Activated naive CD8-positive, alpha-beta T cell treated with anti-CD3 and anti-CD28 coated beads for 36 hours (primary cell): ENCODE measurements at regions not wholly inside any gene's neighbourhood (a gene's known extent, or its start where the extent isn't known, plus 50 kb on each side); places are given as distances from the start of the nearest gene placed in this dataset.

ENCODE experiments used
- DNase-seq: peaks from one replicate; pipeline ENCODE4 v3.0.0; 2021
- H3K27ac Mint-ChIP-seq: one replicate; pipeline ENCODE4 v1.8.0; 2022; ENCODE audit warnings: mild to moderate bottlenecking, moderate library complexity, mixed read lengths
- H3K27me3 Mint-ChIP-seq: one replicate; pipeline ENCODE4 v1.8.0; 2022; ENCODE audit warnings: mild to moderate bottlenecking, mixed read lengths
- H3K36me3 Mint-ChIP-seq: one replicate; pipeline ENCODE4 v1.8.0; 2021; ENCODE audit warnings: mild to moderate bottlenecking, mixed read lengths
- H3K4me1 Mint-ChIP-seq: one replicate; pipeline ENCODE4 v1.8.0; 2021; ENCODE audit warnings: mixed read lengths
- H3K4me3 Mint-ChIP-seq: one replicate; pipeline ENCODE4 v1.8.0; 2022; ENCODE audit warnings: mild to moderate bottlenecking, moderate library complexity, mixed read lengths
- H3K9me3 Mint-ChIP-seq: one replicate; pipeline ENCODE4 v1.8.0; 2022; ENCODE audit warnings: mixed read lengths

DNA sequence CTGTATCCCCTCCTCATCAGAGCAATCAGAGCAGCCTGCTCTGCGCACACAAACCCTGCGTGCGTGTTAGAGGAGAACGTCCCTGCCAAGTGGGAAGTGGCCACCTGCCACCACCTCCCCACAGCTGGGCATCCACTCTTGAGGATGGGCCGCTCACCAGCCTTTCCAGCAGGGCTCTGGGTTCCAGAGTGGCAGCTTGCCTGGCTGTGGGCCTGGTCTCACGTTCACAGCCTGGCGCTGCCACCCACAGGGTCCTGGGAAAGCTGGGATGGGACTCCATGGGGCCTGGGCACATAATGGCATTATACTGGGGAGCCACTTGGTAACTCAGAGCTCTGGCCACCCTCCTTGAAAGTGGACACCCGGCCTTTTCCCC, 151.1 kb upstream of the PPP2R2D start:
- no peaks in the 10 kb centered on the region for H3K36me3 Mint-ChIP-seq
- no peak overlapping the region for H3K27ac Mint-ChIP-seq
- DNase-seq: no peak
- no peaks in the 10 kb centered on the region for H3K9me3 Mint-ChIP-seq
- H3K27me3 Mint-ChIP-seq: peaks cover 5% of the 10 kb centered on the region
- H3K4me3 Mint-ChIP-seq: no peak overlapping the region
- no peaks in the 10 kb centered on the region for H3K4me1 Mint-ChIP-seq

DNA sequence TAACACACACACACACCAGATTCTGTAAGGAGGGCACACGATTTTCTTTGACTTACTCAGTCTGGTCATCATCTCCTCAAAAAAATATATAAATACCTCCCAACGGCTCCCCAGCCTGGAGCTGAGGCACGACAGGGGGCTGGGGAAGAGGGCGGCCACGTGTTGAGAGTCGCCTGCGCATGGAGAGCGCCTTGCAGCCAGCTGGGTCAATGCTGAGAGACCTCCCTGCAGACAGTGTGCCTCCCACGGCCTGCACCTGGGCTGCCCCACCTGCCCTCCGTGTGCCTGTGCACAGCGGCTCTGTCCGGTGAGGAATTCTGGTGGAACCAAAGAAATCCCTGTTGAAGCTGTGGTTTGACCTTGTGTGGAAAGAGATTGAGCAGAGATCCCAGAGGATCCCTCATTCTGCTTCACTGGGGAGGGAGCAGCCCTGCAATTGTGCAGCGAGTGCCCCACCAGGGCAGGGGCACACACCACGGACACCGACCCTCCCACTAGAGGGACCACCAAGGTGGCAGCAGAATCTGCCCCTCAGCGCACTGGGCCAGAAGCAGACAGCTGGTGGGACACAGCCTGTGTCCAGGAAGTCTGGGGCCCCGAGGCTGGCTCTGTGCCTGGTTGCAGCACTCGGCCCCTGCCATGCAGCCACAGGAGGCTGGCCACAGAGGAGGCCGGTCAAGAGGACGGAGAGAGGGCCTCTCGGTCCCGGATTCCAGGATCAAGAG, 150.5 kb upstream of the PPP2R2D start:
- Mint-ChIP-seq H3K4me3 (no peak overlapping the region), H3K36me3 (no peaks in the 10 kb centered on the region), H3K9me3 (no peaks in the 10 kb centered on the region), H3K27me3 (no peaks in the 10 kb centered on the region), H3K27ac (no peak overlapping the region), H3K4me1 (no peaks in the 10 kb centered on the region)
- DNase-seq: no peak

DNA sequence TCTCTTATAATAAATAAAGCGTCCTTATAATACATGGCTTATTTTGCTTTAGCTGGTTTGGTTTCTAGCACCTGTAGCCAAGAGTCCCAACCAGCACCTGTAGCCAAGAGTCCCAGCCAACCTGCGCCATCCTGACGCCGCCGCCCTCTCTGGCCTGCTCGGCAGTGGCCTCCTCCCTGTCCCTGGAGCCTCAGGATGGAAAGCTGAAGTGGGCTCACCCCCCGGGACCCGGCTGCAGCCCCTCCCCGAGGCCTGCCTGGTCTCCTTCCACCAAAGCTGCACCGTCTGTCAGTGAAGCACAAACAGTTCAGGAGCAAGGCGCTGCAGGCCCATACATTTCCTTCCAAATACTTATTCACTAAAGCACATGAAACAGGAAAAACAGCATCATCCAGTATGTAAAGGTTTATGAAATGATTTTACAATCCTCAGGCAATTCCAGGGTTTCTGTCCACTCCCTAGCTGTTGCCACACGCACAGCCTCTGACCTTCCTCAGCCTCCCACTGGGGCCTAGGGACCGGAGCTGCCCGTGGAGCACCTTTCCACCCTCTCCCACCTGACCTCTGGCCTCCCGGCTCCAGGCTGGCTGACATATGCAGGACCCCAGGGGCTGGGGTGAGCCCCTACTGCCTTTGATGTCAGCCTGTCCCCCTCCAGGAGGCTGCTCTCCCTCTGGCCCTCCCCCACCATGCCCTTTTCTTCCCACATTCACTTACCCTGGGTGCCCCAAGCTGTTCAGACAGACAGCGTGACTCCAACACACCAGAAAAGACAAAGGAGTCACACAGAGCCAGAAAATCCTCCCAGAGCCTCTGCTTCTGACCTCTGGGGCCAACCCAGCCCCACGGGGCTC, 149.6 kb upstream of the PPP2R2D start:
- H3K36me3 Mint-ChIP-seq: no peaks in the 10 kb centered on the region
- H3K9me3 Mint-ChIP-seq: no peaks in the 10 kb centered on the region
- no peaks in the 10 kb centered on the region for H3K27me3 Mint-ChIP-seq
- no peaks in the 10 kb centered on the region for H3K4me1 Mint-ChIP-seq
- no peak for DNase-seq
- H3K4me3 Mint-ChIP-seq: no peak overlapping the region
- no peak overlapping the region for H3K27ac Mint-ChIP-seq

DNA sequence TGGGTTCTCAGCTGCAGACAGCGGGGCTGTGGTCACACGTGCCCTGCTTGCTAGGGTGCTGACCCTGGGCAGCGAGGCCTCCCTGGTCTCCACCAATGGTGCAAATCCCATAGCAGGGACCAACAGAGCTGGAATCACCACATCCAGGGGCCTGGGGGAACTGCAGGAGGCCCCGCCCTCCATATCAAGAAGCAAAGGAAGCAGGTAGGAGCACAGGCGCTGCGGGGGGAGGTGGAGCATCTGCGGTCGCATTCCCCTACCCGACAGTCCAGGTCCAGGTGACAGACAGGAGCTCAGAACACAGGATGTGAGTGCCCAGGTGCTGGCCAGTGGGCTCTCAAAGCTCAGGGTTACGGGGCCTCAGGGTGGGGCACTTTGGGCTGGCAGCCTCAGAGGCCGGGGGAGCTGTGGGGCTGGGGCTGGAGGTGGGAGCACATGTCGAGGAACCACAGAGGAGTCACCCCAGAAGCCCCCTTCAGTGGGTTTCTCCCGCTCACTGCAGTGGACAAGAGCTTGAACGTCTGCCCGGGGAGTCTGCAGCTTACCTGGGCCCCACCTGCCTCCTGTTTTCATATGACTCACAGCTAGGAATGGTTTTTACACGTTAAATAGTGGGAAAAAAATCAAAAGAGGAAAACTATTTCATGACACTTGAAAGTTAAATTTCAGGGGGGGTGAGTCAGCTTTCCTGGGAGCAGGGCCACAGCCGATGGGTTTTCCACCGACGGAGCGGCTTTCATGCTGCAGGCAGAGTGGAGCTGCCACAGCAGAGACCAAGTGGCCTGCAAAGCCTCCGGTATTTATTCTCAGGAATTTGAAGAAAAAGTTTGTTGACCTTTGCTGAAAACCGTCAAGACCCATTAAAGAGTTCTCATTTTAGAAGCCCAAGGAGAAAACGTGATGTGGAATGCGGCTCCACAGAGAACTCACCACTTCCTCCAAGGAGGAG, 148.7 kb upstream of the PPP2R2D start:
- H3K36me3 Mint-ChIP-seq: no peaks in the 10 kb centered on the region
- H3K4me3 Mint-ChIP-seq: no peak overlapping the region
- H3K9me3 Mint-ChIP-seq: no peaks in the 10 kb centered on the region
- H3K4me1 Mint-ChIP-seq: no peaks in the 10 kb centered on the region
- no peaks in the 10 kb centered on the region for H3K27me3 Mint-ChIP-seq
- no peak for DNase-seq
- no peak overlapping the region for H3K27ac Mint-ChIP-seq

DNA sequence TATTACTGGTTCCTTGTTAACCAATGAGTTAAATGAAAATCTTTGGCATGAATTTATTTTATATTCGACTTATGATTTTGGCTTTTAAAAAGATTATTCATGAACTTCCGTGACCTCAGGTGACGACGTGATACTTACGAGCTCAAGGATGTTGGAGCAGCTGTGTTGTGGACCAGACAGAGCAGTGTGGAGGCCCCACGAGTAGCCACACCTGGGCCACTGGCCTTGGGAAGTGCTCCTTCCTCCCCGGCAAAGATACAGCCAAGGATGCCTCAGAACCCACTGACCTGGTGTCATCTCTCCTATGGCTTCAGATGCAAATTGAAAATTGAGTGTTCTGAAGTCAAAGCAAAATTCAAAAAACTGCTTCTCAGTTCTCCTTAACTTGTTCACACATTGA, 147.5 kb upstream of the PPP2R2D start:
- Mint-ChIP-seq H3K27me3 (no peaks in the 10 kb centered on the region), H3K9me3 (no peaks in the 10 kb centered on the region), H3K27ac (no peak overlapping the region), H3K4me3 (no peak overlapping the region), H3K4me1 (no peaks in the 10 kb centered on the region), H3K36me3 (no peaks in the 10 kb centered on the region)
- DNase-seq: no peak

DNA sequence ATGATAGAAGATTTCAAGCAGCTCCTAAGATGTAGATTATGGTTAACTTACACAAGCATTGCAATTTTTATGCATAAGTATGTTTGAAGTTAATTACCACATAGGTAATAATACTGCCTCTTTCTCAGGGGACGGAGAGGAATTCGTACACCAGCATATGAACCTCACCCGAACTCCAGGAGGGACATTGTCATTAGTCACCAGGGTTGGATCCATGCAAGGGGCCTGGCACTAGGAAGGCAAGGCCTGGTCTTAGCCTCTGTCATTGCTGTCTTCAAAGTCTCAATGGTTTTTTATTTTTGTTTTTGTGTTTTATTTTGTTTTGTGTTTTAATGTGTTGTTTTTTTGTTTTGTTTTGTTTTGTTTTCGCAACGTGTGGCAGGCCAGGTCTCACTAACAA, 145.6 kb upstream of the PPP2R2D start:
- DNase-seq: no peak
- Mint-ChIP-seq H3K36me3 (no peaks in the 10 kb centered on the region), H3K4me3 (no peak overlapping the region), H3K27ac (no peak overlapping the region), H3K27me3 (no peaks in the 10 kb centered on the region), H3K4me1 (no peaks in the 10 kb centered on the region), H3K9me3 (no peaks in the 10 kb centered on the region)

DNA sequence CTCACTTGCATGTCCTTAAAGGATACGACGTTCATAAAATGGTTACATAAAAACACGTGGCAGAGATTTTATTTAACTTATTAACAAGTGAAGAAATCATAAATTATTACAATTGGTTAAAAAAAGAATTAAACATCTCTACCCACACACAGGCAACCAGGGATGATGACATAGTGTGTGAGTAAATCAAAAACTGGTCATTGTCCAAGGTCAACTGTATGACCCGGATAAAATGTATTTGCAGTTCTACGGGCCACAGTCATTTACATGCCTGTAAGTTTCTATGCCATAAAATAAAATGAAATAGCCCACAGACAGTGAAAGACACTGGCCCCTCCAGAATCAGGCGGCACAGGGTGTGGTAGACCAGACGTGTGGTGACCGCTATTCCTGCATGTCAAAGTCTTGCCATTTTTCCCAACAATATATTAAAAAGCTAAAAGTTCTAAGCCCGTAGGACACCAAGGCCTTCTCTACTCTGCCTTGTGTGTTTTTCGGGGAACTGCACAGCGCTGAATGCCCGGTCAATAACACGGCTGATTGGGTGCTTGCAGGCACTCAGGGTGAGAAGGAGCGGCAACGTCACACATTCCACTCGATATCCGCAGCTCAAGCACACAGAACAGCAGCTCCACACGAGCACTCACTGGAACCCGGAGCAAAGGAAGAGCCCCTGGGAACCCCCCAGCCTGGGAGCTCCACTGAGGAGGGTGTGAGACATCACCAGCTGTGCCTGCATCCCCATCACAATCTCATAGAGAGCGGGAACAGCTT, 143.3 kb upstream of the PPP2R2D start:
- Mint-ChIP-seq H3K36me3 (no peaks in the 10 kb centered on the region), H3K4me3 (no peak overlapping the region)
- no peak for DNase-seq

DNA sequence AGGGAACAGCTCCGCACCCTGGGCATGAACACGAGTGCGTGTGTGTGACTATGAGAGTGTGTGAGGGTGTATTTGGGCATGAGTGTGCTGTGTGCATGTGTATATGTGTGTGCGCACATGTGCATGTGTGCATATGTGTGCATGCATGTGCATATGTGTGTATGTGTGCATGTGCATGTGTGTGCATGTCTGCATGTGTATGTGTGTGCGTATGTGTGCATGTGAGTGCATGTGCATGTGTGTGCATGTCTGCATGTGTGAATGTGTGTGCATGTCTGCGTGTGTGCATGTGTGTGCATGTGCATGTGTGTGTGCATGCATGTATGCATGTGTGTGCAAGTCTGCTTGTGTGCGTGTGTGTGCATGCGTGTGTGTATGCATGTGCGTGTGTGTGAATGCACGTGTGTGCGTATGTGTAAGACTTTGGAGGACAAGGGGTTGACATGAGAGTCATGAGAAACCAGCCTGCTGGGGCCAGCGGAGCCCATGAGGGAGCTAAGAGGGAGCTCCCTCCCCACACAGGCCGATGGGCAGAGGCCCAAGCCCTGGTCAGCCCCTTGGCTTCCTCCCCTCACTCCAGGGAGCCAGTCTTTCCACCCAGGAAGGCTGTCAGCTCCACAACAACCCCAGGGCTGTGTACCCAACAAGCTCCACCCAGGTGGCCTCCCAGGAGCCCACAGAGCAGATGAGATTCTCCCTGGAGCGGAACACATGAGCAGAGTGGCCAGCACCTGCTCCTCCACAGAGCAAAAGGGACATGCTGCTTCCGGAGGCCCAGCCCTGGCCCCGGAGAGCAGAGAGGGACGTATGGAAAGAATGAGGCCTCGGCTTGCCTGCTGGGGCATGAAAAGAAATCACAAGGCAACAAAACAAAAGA, 142.5 kb upstream of the PPP2R2D start:
- H3K36me3 Mint-ChIP-seq: no peaks in the 10 kb centered on the region
- no peak overlapping the region for H3K27ac Mint-ChIP-seq
- no peak overlapping the region for H3K4me3 Mint-ChIP-seq
- H3K27me3 Mint-ChIP-seq: peaks cover 13% of the 10 kb centered on the region
- DNase-seq: no peak
- H3K9me3 Mint-ChIP-seq: no peaks in the 10 kb centered on the region
- no peaks in the 10 kb centered on the region for H3K4me1 Mint-ChIP-seq

More for the DNA sequence above, 143.3 kb upstream of the PPP2R2D start:
- Mint-ChIP-seq H3K9me3 (no peaks in the 10 kb centered on the region), H3K27ac (no peak overlapping the region), H3K27me3 (peaks cover 10% of the 10 kb centered on the region), H3K4me1 (no peaks in the 10 kb centered on the region)

DNA sequence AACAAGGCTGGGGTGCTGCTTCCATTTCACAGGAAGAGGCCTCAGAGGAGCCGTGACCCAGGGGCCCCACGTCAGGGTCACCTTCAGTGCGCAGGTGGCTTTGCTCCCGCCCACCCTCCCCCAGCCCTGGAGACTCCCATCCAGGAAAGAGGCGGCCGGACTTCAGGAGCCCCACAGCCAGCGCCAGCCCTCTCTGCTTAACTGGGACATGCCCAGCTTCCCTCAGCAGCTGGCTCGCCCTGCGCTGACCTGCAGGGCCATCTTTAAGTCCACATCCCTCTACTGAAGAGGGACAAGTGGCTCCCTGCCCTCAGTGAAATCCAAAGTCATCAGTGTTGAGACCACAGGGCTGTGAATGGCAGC, 141.9 kb upstream of the PPP2R2D start:
- H3K4me1 Mint-ChIP-seq: no peaks in the 10 kb centered on the region
- no peaks in the 10 kb centered on the region for H3K9me3 Mint-ChIP-seq
- no peak overlapping the region for H3K27ac Mint-ChIP-seq
- peaks cover 15% of the 10 kb centered on the region for H3K27me3 Mint-ChIP-seq
- no peak for DNase-seq
- no peak overlapping the region for H3K4me3 Mint-ChIP-seq
- no peaks in the 10 kb centered on the region for H3K36me3 Mint-ChIP-seq

DNA sequence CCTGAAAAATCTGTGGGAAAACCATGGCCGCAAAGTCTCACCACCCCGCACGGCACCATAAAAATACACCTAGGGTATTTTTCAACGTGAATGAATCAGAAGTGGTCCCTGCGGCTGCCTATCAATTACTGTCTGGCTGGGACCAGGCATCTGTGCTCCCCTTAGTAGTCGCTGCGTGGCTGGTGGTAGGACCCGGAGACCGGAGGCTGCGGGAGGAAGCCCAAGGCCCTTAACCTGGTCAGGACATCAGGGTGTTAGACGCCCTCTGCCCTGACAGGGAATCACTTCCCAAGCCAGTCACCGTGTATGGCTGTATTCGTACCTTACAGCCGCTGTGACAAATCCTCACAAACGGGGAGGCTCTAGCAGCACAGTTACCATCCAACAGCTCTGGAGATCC, 141.5 kb upstream of the PPP2R2D start:
- Mint-ChIP-seq H3K4me3 (no peak overlapping the region), H3K27ac (no peak overlapping the region), H3K27me3 (peaks cover 18% of the 10 kb centered on the region)

DNA sequence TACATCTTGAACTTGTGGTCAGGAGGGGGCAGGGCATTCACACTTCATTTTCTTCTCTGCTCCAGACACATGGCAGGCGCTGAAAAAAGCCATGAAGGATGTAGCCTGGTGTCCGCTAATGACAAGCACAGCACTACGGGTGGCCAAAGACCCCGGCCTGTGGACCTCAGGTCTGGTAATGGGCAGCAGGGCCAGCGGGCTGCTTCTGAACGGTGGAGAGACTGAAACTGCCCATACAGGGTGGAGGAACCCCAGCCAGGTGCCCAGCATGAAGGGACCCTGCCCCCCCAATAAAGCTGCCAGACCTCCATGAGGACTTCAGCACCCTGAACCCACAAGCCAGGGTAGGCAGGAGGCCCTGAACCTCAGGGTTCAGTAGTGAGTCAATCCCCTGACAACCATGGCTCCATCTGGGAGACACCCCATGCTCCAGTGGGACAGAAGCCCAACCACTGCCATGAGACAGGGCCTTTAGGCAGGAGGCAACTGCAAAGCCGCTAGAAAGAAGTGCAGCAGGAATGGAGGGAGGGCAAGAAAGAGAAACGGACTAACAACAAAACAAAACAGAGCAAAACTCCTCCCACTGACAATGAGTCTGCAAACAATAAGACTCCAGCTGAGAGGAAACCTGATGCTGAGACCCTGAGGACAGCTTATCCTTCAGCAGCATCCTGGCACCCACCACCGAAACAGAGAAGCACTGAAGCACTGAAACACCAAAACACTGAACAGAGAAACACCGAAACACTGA, 140.2 kb upstream of the PPP2R2D start:
- Mint-ChIP-seq H3K9me3 (no peaks in the 10 kb centered on the region), H3K27me3 (peaks cover 20% of the 10 kb centered on the region), H3K27ac (no peak overlapping the region), H3K4me3 (no peak overlapping the region), H3K4me1 (no peaks in the 10 kb centered on the region), H3K36me3 (no peaks in the 10 kb centered on the region)
- DNase-seq: no peak

More for the DNA sequence above, 141.5 kb upstream of the PPP2R2D start:
- no peak for DNase-seq
- Mint-ChIP-seq H3K36me3 (no peaks in the 10 kb centered on the region), H3K4me1 (no peaks in the 10 kb centered on the region), H3K9me3 (no peaks in the 10 kb centered on the region)

DNA sequence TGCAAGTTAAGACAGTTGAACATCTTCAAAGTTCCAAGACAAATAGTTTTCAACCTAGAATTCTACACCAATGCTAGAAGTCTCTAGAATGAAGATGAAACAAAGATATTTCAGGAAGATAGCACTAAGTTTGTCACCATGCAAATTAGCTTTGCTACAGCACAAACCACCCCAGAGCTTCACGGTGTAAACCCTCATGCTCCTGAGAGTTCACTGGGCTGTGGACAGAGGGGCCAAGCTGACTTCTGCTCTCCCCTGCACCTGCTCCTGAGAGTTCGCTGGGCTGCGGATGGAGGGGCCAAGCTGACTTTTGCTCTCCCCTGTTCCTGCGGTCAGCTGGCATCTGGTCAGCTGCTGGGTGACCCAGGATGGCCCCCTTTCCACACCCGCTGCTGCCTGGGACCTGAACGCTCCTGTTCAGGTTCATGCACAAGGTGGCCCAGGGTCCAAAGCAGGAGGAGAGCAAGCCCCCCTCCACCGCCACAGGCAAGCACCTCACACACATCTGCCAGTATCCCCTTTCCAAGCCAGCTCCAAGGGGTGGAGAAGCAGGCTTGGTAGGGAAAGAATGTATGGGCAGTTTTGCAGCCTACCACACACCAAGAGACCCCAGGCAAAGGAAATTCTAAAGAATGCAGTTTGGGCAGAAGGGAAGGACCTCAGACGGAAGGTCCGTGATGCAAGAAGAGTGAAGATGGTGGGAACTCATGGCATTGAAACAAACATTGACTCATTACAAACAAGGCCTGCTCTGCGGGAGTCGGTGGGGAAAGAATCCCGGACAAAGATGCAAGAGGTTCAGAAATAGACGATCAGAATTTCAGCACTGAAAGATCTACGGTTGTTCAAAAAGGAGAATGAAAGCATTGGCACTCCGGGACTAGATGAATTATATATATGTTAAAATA, 137.8 kb upstream of the PPP2R2D start:
- Mint-ChIP-seq H3K4me1 (no peaks in the 10 kb centered on the region), H3K27me3 (peaks cover 20% of the 10 kb centered on the region), H3K4me3 (no peak overlapping the region), H3K36me3 (no peaks in the 10 kb centered on the region), H3K9me3 (no peaks in the 10 kb centered on the region), H3K27ac (no peak overlapping the region)
- no peak for DNase-seq
